ENCODE measurements at regions not wholly inside any gene's neighbourhood (a gene's known extent, or its start where the extent isn't known, plus 50 kb on each side); places are given as distances from the start of the nearest gene placed in this dataset.
"Not testable (repeated sequence)": the region's sequence is repeated elsewhere in the genome, so short reads cannot be mapped to it uniquely, and the experiment has no call there.

DNA sequence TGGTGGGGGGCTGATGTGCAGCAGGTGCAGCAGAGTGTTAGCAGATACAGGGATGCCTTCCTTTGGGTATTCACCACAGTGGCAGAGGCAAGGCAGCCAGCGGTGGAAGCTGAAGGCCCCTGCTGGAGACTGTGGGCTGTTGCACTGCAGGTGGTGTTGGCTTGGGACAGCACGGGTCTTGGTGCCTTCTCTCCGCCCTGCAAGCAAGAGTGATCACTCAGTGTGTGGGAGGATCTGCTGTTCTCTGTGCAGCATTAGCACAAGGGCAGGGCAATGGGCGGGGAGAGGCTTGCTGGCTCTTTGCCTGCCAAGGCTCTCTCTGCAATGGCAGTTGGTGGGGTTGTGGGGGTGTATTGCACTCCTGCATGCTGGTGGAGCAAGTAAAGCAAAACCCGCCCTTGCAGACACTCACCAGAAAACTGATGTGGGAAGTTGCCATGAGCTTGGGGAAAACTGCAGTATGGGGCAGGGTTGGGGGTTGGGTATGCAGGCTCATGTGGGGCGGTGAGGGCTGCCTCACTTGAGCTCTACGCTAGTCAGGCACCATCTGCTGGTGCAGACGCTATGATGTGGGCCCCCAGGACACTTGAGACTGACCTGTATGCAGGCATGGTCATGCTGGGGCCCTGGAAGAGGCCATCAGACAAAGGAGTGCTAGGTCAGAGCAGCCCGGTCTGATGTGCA is 820.8 kb upstream of the GRIA3 start:
- no peak for DNase-seq (ENCODE audit: low read depth)

DNA sequence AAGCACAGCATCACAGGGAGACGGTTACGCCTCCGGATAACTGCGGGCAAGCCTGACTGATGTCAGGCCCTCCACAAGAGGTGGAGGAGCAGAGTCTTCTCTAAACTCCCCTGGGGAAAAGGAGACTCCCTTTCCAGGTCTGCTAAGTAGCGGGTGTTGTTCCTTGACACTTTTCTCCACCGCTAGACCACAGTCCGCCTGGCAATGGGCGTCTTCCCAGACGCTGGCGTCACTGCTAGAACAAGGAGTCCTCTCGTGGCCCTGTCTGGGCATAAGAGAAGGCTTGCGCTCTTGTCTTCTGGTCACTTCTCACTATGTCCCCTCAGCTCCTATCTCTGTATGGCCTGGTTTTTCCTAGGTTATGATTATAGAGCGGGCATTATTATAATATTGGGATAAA is 808.5 kb upstream of the GRIA3 start:
- DNase-seq (ENCODE audit: low read depth) = not testable (repeated sequence)

DNA sequence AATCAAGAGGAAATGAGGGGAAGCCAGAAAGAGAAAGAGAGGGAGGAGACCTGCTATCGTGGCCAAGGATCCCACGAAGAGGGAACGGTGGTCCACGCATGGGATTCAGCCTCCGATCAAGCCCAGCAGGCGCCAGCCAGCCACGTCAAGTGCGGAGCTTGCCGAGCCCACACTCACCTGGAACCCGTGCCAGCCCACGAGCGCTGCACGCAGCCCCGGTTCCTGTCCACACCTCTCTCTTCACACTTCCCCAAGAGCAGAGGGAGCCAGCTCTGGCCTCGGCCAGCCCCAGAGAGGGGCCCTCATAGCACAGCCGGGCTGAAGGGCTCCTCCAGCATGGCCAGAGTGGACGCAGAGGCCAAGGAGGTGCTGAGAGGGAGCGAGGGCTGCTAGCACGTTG is 795.1 kb upstream of the GRIA3 start:
- no peak for DNase-seq (ENCODE audit: low read depth)

DNA sequence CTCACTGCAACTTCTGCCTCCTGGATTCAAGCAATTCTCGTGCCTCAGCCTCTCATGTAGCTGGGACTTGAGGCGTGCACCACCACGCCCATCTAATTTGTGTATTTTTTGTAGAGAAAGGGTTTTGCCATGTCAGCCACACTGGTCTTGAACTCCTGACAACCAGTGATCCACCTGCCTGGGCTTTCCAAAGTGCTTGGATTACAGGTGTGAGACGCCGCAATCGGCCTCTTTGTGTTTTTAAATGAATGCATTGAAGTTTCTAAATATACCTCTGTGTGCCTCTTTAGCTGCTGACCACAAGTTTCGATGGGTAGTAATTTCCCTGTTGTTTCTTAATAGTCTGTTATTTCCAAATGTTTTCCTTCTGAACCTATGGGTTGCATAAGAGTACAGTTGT is 765.3 kb upstream of the GRIA3 start:
- DNase-seq (ENCODE audit: low read depth) = no peak

DNA sequence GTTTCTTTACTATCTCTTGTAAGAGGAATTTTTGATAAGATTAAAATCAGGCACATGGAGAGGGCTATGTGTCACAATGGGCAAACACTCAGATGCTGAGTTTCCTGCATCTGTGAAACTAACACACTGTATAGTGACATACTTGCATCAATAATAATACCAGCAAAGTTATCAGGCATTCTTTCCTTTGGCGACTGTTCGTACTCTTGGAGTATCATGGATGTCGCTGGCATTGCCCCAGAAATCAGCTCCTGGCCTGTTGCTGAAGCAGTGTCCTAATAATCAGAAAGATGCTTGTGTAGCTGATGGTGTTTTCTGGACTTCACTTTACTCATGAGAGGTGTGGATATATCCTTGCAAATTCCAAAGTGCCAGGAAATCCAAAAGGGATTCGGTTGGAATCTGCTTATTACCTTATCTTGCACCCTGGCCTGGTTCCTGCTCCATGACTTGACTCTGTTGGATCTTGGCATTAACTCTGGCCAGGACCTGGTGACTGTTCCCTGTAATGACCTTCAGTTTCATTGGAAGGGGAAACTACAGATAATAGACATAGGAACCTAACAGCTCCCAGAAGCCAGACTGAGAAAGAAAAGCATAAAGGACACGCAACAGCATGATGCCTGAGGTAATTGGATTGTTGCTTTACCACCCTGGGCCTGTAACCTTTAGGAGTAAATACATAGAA is 762.5 kb upstream of the GRIA3 start:
- DNase-seq (ENCODE audit: low read depth) = no peak

DNA sequence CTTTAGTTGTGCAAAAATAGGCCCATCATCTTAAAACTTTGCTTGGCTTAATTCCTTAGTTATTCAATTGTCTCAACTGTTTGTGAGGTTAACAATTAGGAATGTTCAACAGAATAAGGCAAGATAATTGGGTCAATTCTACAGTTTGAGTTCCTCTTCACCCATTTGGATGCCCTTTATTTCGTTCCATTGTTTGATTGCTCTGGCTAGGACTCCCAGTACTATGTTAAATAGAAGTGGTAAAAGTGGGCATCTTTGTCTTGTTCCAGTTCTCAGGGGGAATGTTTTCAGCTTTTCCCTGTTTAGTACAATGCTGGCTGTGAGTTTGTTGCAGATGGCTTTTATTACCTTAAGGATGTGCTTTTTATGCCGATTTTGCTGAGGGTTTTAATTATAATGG is 761.5 kb upstream of the GRIA3 start:
- no peak for DNase-seq (ENCODE audit: low read depth)

DNA sequence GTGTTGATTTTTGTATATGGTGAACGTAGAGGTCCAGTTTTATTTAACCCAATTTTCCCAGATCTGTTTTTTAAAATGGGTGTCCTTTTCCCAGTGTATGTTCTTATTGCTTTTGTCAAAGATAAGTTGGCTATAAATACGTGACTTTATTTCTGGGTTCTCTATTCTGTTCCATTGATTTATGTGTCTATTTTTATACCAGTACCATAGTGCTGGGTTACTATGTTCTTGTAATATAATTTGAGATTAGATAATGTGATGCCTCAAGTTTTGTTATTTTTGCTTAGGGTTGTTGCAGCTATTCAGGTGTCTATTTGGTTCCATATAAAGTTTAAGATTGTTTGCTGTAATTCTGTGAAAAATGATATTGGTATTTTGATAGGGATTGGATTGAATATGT is 749.1 kb upstream of the GRIA3 start:
- no peak for DNase-seq (ENCODE audit: low read depth)

DNA sequence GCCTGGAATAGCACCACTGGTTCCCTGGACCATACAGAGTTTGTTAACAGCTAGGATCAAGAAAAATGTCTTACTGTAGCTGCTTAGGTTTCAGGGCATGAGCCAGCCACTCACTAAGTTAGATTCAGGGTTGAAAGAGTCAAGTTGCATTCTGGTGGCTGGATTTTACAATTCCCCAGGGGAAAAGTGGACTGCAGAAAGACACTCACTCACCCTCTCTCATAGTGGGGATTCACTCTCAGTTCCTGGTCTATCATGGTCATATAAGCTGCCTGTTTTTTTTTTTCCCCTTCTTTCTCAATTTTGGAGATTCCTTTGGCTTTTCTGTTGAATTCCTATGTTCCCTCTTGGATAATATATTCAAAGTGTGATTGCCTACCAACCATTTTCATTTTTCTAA is 744.2 kb upstream of the GRIA3 start:
- DNase-seq (ENCODE audit: low read depth) = no peak

DNA sequence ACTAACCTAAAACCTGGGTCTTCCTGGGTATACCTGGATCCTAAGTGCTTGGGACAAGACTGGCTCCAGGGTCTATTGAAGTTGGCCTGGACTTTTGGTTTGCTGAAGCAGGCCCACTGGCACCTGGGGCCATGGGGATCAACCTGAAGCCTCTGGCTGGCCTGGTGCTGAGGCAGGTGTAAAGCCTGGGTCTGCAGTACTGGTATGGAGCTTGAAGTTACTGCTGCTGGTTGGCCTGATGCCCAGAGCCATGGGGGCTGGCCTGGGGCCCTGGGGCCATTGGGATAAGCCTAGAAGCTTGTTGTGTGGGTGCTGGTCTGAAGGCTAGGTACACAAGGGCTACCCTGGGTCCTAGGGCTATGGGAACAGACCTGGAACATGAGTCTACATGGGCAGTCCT is 743.2 kb upstream of the GRIA3 start:
- DNase-seq (ENCODE audit: low read depth) = no peak

DNA sequence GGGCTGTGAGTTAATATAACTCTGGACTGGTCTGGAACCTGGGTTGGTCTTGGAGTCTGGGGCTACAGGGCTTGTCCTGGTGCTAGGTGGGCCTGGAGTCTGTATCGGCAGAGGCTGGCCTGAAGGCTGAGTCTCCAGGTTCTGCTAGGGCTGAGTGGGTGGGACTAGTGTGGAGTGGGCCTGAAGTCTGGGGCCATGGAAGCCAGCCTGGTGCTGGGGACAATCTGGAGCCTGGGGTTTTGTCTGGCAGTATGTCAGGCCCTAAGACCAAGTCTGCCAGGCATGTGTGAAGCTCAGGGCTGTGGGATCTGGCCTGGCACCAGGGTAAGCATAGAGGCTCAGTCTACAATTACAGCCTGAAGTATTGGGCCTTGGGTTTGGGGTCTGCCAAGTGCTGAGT is 742.6 kb upstream of the GRIA3 start:
- DNase-seq (ENCODE audit: low read depth) = no peak

DNA sequence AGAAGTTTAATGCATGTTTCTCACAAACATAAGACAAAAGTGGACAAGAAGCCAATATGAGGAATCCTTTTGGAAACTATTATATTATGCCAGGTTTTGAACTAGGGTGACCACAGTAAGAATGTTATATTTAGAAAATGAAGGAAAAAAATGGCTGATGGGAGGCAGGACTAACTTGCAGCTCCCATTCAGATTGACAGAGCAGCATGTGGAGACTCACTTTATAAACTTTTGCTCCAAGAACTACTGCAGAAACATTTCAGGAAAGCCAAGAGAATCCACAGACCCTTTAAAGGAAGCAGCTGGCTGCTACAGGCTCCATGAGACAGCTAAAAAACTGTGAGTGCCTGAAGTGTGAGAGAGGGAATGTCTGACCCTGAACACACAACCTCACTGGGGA is 738.6 kb upstream of the GRIA3 start:
- no peak for DNase-seq (ENCODE audit: low read depth)

DNA sequence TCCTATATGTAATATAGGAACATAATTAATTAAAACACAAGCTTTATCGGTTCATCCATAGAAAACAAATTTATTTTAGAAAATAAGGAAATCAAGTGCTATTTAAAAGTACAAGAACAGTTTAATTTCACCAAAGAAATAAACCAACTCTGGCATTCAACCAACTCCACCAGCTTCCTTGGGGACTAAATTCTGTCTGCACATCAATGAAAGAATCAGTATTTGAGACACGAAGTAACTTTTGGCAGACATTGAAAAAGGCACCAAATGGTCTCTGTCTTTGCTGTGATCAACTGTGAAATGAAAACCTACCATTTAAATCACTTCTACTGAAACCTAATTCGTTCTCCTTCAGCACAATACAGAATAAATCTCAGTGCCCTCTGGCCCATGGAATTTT is 719.7 kb upstream of the GRIA3 start:
- DNase-seq (ENCODE audit: low read depth) = no peak

DNA sequence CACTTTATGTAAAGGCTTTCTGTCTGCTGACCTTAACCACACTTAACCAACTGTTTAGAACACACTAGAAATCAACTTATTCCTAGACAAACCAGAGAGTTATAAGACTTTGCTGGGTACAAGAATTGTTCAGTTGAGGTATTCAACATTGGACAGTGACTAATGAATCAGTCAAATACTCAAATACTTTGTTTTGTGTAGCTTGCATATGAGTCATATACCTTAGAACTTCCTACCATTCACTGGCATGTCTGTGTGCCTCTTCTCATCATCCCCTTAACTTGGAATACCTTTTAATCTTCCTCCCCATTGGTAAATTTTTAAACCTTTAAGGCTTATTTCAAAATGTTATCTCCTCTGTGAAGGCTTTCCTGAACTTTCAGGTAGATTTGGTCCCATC is 708.8 kb upstream of the GRIA3 start:
- DNase-seq (ENCODE audit: low read depth) = no peak

DNA sequence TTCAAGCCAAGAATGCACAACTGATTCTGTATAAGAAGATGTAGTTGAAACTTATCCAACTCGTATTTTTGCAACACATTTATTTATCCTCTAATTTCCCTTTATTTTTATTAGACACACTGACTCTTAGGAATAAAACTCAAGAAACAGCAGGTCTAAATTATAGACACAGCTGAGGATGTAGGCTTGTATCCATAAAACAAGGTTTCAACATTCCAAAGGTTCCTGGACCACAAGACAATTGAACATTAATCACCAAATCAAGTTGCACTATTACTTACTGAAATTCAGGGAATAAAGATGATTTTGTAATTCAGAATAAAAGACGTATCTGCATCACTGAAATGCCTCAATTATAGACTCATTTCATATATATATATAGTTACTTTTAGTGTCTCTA is 683.5 kb upstream of the GRIA3 start:
- DNase-seq (ENCODE audit: low read depth) = no peak

DNA sequence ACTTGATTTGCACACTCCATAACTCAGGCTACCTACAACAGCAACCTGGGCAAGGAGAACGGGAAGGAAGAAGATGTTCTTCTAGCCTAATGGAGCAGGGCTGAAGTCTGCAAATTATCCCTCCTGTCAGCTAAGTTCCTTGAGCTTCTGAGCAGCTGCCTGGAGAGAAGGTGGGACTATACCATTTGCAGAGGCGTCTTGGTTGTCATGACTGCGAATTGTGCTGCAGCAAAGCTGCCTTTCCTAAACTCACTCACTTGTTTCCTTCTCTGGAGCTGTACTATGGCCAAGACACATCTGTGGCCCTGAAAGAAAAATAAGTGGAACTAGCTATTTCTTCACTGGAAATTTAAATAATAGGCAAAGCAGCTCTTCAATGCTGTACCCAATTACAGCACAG is 682.4 kb upstream of the GRIA3 start:
- DNase-seq (ENCODE audit: low read depth) = no peak

DNA sequence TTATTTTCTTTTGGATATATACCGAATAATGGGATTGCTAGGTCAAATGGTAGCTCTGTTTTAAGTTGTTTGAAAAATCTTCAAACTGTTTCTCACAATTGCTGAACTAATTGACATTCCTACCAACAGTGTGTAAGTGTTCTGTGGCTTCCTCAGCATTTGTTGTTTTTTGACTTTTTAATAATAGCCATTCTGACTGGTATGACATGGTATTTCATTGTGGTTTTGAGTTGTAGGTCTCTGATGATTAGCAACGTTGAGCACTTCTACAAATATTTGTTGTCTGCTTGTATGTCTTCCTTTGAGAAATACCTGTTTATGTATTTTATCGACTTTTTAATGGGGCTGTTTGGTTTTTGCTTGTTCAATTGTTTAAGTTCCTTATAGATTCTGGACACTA is 680.1 kb upstream of the GRIA3 start:
- DNase-seq (ENCODE audit: low read depth) = no peak

DNA sequence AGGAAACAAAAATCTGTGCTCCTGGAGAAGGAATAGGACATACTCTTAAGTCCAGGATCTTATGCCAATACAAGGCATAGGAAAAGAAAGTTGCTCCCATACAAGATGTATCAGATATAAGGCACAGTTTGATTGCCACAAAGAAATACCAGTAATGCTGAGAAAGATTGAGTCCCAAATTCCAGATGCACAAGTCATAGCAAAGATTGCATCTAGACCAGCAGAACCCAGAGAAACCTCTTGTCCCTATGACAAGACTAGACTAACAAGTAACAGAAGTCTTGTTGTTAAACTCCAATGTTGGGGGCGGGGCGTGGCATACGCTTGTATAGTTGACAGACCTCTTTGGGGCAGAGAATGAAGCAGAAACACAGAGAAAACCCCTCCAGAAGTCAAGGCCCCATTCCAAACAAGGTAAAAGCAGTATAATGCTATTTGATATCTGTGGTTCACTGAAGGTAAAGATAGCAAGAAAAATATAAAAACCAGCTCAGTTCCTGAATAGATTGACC is 671.5 kb upstream of the GRIA3 start:
- DNase-seq (ENCODE audit: low read depth) = no peak

DNA sequence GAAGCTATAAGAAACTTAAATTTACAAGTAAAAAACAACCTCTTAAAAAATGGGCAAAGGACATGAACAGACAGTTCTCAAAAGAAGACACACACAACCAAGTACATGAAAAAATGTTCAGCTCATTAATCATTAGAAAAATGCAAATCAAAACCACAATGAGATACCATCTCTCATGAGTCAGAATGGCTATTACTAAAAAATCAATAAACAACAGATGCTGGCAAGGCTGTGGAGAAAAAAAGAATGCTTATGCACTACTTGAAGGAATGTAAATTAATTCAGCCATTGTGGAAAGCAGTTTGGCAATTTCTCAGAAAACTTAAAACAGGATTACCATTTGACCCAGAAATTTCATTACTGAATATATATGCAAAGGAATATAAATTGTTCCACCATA is 666.3 kb upstream of the GRIA3 start:
- no peak for DNase-seq (ENCODE audit: low read depth)

DNA sequence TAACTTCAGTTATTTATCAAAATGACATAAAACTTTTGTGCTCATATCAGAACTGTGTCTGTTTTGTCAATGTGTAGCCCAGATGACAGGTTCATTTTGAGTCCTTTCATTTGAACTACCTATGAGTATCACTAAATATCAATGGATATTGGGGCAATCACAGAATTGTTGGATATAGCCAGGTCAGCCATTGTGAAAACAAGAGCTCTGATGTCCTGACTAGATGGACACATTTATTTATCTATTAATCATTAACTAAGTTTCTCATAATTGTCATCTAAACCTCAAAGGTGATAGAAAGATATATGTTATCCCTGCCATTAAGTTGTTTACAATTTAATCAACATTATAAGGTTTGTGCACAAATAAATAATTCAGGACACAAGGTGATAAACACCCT is 638.3 kb upstream of the GRIA3 start:
- no peak for DNase-seq (ENCODE audit: low read depth)

DNA sequence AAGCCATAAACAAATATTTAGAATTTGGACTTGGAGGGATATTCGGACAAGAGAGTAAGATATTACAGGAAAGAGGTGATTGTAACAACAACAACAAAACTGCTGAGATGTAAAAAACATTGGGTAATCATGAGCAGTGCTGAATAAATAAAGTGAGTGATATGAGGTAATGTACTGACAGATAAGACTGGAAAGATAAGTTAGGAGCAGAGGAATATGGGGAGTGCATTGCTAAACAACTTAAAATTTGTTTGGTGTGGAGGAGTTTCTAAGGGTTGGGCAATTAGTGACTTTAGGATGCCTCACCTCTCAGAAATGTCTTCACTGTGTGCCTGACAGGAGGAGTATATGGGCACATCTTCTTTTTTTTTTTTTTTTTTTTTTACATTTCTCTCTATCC is 637.8 kb upstream of the GRIA3 start:
- DNase-seq (ENCODE audit: low read depth) = no peak

DNA sequence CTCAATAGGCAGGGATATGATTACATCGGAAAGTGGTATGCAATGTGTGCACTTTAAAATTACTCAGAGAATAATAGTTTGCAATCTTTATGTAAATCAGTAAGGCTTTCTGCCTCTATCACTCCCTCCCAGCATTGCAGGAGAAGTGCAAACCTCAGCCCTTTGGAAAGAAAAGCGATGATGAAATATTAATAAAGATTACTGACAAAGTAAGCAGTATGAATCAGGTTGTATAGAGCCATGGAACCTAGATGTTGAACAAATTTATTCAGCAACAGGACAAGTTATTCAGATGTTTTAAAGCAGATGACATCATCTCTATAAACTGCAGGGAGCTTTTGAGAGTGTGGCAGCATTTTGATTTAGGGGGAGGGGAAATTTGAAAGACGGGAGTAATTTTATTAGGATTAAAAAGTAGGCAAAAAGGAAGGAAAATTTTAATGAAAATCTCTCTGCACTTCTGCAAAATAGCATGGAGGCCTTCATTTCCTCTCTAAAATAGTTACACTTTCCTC is 631.7 kb upstream of the GRIA3 start:
- no peak for DNase-seq (ENCODE audit: low read depth)

DNA sequence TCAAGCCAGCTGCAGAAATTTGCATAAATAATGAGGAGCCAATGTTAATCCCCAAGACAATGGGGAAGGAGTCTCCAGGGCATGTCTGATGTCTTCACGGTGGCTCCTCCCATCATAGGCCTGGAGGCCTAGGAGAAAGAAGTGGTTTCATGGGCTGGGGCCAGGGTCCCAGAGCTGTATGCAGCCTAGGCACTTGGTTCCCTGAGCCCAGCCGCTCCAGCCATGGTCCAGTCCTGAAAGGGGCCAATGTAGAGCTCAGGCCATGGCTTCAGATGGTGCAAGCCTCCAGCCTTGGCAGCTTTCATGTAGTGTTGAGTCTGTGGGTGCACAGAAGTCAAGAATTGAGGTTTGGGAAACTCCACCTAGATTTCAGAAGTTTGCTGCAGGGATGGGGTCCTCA is 628.2 kb upstream of the GRIA3 start:
- no peak for DNase-seq (ENCODE audit: low read depth)

DNA sequence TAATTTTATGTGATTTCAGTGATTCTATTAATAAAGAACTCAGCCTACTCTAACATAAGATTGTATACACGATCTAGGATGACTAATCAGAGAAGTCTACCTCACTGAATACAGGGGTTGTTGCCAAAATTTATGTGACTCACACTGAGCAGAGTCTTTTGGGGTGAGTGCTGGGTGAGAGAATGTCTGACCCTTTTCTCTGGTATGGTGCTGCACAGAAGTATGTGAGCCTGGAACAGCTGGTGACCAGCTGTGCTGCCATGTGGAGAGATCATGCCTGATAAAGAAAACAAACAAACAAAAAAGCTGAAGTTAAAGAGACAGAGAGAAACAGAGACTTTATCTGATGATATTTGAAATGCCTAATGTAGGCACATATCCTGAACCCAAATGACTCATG is 618.1 kb upstream of the GRIA3 start:
- no peak for DNase-seq (ENCODE audit: low read depth)

DNA sequence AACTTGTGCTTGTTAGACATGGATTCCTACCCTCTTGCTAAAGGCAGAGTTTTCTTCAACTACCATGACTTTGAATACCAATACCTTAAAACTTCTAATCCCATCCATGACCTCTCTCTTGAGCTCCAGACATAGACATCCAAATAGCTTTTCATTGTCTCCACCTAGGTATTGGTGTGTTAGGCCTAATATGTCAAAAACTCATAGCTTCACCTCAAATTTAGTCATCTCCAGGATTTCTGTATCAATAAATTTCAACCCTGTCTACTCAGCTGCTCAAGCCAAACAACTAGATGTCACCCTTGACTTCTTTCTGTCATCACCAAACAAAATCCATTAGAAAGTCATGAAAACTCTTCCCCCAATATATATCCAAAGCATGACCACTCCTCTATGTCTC is 617.7 kb upstream of the GRIA3 start:
- no peak for DNase-seq (ENCODE audit: low read depth)
